Neural progenitor cell (in vitro differentiated cells): ENCODE measurements at regions not wholly inside any gene's neighbourhood (a gene's known extent, or its start where the extent isn't known, plus 50 kb on each side); places are given as distances from the start of the nearest gene placed in this dataset.

Experiments
- DNase-seq: peaks from one replicate; pipeline ENCODE4 v3.0.0-alpha.2; 2016; ENCODE audit warnings: low spot score
- H2AFZ ChIP-seq: fragments of 200-600 bp; sonication (generic); replicated peaks from 2 replicates; pipeline ENCODE4 v1.6.1; 2016; ENCODE audit warnings: antibody characterized with exemption
- H3F3A ChIP-seq: fragments of 200-600 bp; sonication (generic); 2 replicates; pipeline ENCODE4 v1.6.1; 2016; ENCODE audit warnings: antibody characterized with exemption, low read depth
- H3K27ac ChIP-seq: fragments of 200-600 bp; sonication (generic); 2 replicates; pipeline ENCODE4 v1.5.1; 2016; ENCODE audit warnings: mild to moderate bottlenecking
- H3K27me3 ChIP-seq: fragments of 200-600 bp; sonication (generic); 2 replicates; pipeline ENCODE4 v1.6.1; 2016; ENCODE audit warnings: mild to moderate bottlenecking, moderate library complexity
- H3K36me3 ChIP-seq: fragments of 200-600 bp; sonication (generic); 2 replicates; pipeline ENCODE4 v1.5.1; 2016
- H3K4me1 ChIP-seq: fragments of 200-600 bp; sonication (generic); 2 replicates; pipeline ENCODE4 v1.6.1; 2016; ENCODE audit warnings: mixed run types
- H3K4me2 ChIP-seq: fragments of 200-600 bp; sonication (generic); 2 replicates; pipeline ENCODE4 v1.6.1; 2016
- H3K4me3 ChIP-seq: fragments of 200-600 bp; sonication (generic); 2 replicates; pipeline ENCODE4 v1.5.1; 2016
- H3K79me2 ChIP-seq: fragments of 200-600 bp; sonication (generic); 2 replicates; pipeline ENCODE4 v1.6.1; 2016; ENCODE audit warnings: low read depth
- H3K9ac ChIP-seq: fragments of 200-600 bp; sonication (generic); 2 replicates; pipeline ENCODE4 v1.6.1; 2016
- H3K9me3 ChIP-seq: fragments of 200-600 bp; sonication (generic); 2 replicates; pipeline ENCODE4 v1.5.1; 2016; ENCODE audit warnings: low read depth
- H4K20me1 ChIP-seq: fragments of 200-600 bp; sonication (generic); 2 replicates; pipeline ENCODE4 v1.6.1; 2016; ENCODE audit warnings: low read depth
- H3K27ac Mint-ChIP-seq: 3 replicates; pipeline ENCODE4 v1.8.0; 2021; ENCODE audit warnings: mixed read lengths
- H3K27me3 Mint-ChIP-seq: 2 replicates; pipeline ENCODE4 v1.8.0; 2022; ENCODE audit warnings: low read depth, mild to moderate bottlenecking, inconsistent platforms, moderate library complexity, mixed read lengths; ENCODE audit not compliant: insufficient read depth
- H3K36me3 Mint-ChIP-seq: 3 replicates; pipeline ENCODE4 v1.8.0; 2021; ENCODE audit warnings: mixed read lengths
- H3K4me1 Mint-ChIP-seq: 3 replicates; pipeline ENCODE4 v1.8.0; 2021; ENCODE audit warnings: mixed read lengths
- H3K4me3 Mint-ChIP-seq: 3 replicates; pipeline ENCODE4 v1.8.0; 2021; ENCODE audit warnings: mild to moderate bottlenecking, moderate library complexity, mixed read lengths
- H3K9me3 Mint-ChIP-seq: 3 replicates; pipeline ENCODE4 v1.8.0; 2020; ENCODE audit warnings: mixed read lengths
- EZH2 ChIP-seq: fragments of 200-600 bp; sonication (generic); IDR thresholded peaks from 2 replicates; pipeline ENCODE4 v1.6.1; 2017; ENCODE audit warnings: antibody characterized with exemption, mild to moderate bottlenecking, moderate library complexity
- EZH2phosphoT487 ChIP-seq: fragments of 200-600 bp; sonication (generic); IDR thresholded peaks from 2 replicates; pipeline ENCODE4 v1.6.1; 2017; ENCODE audit warnings: antibody characterized with exemption
- TF ChIP-seq, protein P1 (sequence below): fragments of 200-600 bp; sonication (generic); IDR thresholded peaks from 2 replicates; pipeline ENCODE4 v1.5.1; 2017; ENCODE audit warnings: antibody characterized with exemption, mild to moderate bottlenecking

DNA sequence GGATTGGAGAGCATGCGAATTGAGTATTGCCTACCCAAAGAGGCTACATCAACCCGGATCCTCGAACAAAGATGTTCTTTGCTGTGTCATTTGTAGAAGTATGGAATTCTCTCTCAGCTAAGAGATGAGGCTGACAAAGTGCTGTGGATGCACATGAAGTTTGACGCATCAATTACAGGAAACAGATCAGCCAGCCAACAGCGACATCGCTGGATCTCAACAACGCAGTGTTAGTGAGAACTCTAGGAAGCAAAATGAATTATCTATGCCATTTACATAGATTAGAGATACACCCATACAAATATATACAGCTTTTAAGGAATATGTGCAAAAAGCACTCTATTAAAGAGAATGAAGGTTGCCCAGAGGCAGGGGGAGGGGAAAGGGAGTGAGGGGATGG, 160.6 kb upstream of the RGMA start:
- Mint-ChIP-seq H3K9me3 (no peaks in the 10 kb centered on the region), H3K27me3 (peaks cover 2% of the 10 kb centered on the region), H3K4me3 (no peak overlapping the region), H3K27ac (no peak overlapping the region), H3K4me1 (peaks cover 44% of the 10 kb centered on the region), H3K36me3 (no peaks in the 10 kb centered on the region)
- no peak overlapping the region for H3K4me2 ChIP-seq
- H3F3A ChIP-seq: peaks cover 44% of the 10 kb centered on the region
- H3K9me3 ChIP-seq: no peaks in the 10 kb centered on the region
- H3K27me3 ChIP-seq: no peaks in the 10 kb centered on the region
- peaks cover 48% of the 10 kb centered on the region for H3K4me1 ChIP-seq
- H3K9ac ChIP-seq: no peak overlapping the region
- H3K27ac ChIP-seq: no peak overlapping the region
- no peak overlapping the region for H2AFZ ChIP-seq
- no peaks in the 10 kb centered on the region for H3K36me3 ChIP-seq
- no peak for DNase-seq
- H3K4me3 ChIP-seq: no peak overlapping the region
- no peaks in the 10 kb centered on the region for H4K20me1 ChIP-seq
- TF ChIP-seq EZH2phosphoT487 (no peak), EZH2 (no peak)
- TF ChIP-seq, protein P1, sequence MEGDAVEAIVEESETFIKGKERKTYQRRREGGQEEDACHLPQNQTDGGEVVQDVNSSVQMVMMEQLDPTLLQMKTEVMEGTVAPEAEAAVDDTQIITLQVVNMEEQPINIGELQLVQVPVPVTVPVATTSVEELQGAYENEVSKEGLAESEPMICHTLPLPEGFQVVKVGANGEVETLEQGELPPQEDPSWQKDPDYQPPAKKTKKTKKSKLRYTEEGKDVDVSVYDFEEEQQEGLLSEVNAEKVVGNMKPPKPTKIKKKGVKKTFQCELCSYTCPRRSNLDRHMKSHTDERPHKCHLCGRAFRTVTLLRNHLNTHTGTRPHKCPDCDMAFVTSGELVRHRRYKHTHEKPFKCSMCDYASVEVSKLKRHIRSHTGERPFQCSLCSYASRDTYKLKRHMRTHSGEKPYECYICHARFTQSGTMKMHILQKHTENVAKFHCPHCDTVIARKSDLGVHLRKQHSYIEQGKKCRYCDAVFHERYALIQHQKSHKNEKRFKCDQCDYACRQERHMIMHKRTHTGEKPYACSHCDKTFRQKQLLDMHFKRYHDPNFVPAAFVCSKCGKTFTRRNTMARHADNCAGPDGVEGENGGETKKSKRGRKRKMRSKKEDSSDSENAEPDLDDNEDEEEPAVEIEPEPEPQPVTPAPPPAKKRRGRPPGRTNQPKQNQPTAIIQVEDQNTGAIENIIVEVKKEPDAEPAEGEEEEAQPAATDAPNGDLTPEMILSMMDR: no peak
- peaks cover 19% of the 10 kb centered on the region for H3K79me2 ChIP-seq

DNA sequence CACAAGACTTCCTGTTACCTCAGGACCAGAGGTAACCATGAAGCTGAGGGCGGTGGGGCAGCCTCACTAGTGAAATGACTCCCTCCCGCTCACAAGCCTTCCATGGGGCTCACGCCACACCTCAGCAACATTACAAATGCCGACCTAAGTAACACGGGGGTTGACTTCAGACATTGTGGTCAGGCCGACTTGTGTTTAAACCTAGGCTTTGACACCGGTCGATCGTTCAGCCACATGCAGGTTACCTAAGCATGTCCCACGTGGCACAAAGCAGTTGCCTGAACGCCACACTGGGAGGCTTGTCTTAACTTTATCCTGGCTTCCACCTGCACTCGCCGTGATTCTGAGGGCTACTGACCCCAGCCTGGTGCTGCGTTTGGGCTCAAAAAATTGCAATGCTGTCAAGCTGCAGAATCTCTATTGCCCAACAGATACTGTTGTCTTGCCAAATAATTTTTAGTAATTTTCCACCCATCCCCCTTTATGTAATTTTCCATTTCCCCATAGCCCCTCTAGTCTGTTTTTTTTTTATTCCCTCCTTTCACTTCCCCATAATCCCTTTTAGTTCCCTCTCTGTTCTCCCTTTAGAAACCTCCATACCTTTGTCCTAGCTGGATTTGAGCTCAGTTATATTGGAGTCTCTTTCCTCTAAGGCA, 158.6 kb upstream of the RGMA start:
- peak overlapping the region; percentile 6 for H3K27ac ChIP-seq
- H3K9ac ChIP-seq: no peak overlapping the region
- Mint-ChIP-seq H3K27me3 (no peaks in the 10 kb centered on the region), H3K4me3 (no peak overlapping the region), H3K9me3 (no peaks in the 10 kb centered on the region), H3K36me3 (no peaks in the 10 kb centered on the region), H3K27ac (no peak overlapping the region), H3K4me1 (peaks cover 43% of the 10 kb centered on the region)
- H3K4me2 ChIP-seq: no peak overlapping the region
- H3K4me1 ChIP-seq: peaks cover 41% of the 10 kb centered on the region
- peaks cover 29% of the 10 kb centered on the region for H3K79me2 ChIP-seq
- H3F3A ChIP-seq: peaks cover 34% of the 10 kb centered on the region
- H3K4me3 ChIP-seq: no peak overlapping the region
- no peaks in the 10 kb centered on the region for H3K27me3 ChIP-seq
- no peak for DNase-seq
- no peak for TF ChIP-seq EZH2phosphoT487
- TF ChIP-seq, protein P1: no peak
- TF ChIP-seq EZH2: no peak
- no peaks in the 10 kb centered on the region for H4K20me1 ChIP-seq
- no peaks in the 10 kb centered on the region for H3K36me3 ChIP-seq
- no peaks in the 10 kb centered on the region for H3K9me3 ChIP-seq
- no peak overlapping the region for H2AFZ ChIP-seq

DNA sequence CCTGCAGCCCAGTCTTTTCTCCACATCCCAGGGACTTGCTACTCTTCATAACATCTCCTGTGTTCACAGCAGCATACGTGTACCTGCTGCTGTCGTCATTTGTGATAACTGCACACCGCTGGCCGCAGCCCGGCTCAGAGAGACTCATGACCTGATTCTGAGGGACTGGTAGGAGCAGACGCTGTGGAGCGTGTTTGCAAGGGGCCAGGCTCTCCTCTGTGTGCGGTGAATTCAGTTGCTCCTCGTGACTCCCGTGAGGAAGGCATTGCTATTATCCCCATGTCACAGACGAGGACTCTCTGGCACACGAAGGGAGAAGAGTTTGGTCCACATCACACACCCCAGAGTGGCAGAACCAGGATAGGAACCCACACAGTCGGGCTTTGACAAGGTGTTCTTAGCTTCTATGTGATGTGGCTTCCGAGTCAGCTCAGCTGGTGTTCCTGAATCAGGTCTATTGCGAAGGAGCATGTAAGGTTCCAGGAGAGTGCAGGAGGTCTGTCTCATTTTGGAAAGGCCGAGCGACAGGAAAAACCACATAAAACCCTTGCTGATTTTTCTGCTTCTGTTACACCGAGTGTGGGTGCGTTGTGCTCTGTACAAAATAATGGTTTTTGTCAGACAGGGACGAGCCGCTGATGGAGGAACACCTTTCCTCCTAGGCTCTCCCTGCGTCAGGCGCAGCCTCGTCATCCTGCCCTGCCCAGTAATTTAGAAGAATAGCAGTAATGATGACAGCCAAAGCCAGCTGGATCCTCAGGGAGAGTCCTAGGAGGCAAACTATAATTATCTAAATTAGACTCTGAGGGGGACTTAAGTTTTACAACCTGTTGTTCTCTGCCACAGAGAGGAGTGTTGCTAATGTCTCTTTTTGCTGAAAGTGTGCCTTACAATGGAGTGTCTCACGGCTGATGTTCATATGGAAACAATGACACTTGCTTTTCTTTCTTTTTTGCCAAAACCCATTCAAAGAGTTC, 157.5 kb upstream of the RGMA start:
- Histone ChIP-seq H3K27ac (no peak overlapping the region), H3F3A (peaks cover 40% of the 10 kb centered on the region)
- H3K36me3 Mint-ChIP-seq: no peaks in the 10 kb centered on the region

More for the DNA sequence above, 157.5 kb upstream of the RGMA start:
- H3K4me2 ChIP-seq: no peak overlapping the region
- Mint-ChIP-seq H3K4me1 (peaks cover 43% of the 10 kb centered on the region), H3K9me3 (no peaks in the 10 kb centered on the region), H3K4me3 (no peak overlapping the region), H3K27me3 (no peaks in the 10 kb centered on the region), H3K27ac (no peak overlapping the region)
- H3K4me1 ChIP-seq: peaks cover 48% of the 10 kb centered on the region
- TF ChIP-seq EZH2phosphoT487: no peak
- no peak for TF ChIP-seq EZH2
- TF ChIP-seq, protein P1: no peak
- no peaks in the 10 kb centered on the region for H4K20me1 ChIP-seq
- H3K27me3 ChIP-seq: no peaks in the 10 kb centered on the region
- peaks cover 29% of the 10 kb centered on the region for H3K79me2 ChIP-seq
- no peak overlapping the region for H3K9ac ChIP-seq
- H3K4me3 ChIP-seq: no peak overlapping the region
- H2AFZ ChIP-seq: no peak overlapping the region
- H3K9me3 ChIP-seq: no peaks in the 10 kb centered on the region
- no peak for DNase-seq
- no peaks in the 10 kb centered on the region for H3K36me3 ChIP-seq
